ENCODE measurements at regions not wholly inside any gene's neighbourhood (a gene's known extent, or its start where the extent isn't known, plus 50 kb on each side); places are given as distances from the start of the nearest gene placed in this dataset.

- no peak for TF ChIP-seq POLR2A (IDR thresholded peaks at IDR 0.05)
- no peak for TF ChIP-seq CTCF (IDR thresholded peaks at IDR 0.05)
Measured at GRCh38 chr10:36469585-36469984, 655.8 kb upstream of the ANKRD30A start.
